Dendritic cell treated with granulocyte-macrophage colony-stimulating factor and Interleukin-4, amounts not matched to agents 40 ng/mL and 50 ng/mL, for 4 days (primary cell): ENCODE measurements at regions not wholly inside any gene's neighbourhood (a gene's known extent, or its start where the extent isn't known, plus 50 kb on each side); places are given as distances from the start of the nearest gene placed in this dataset.

ENCODE experiments used
- H3K27ac Mint-ChIP-seq: one replicate; pipeline ENCODE4 v1.8.0; 2022; ENCODE audit warnings: mild to moderate bottlenecking, mixed read lengths
- H3K27me3 Mint-ChIP-seq: one replicate; pipeline ENCODE4 v1.8.0; 2022; ENCODE audit warnings: mild to moderate bottlenecking, mixed read lengths
- H3K36me3 Mint-ChIP-seq: one replicate; pipeline ENCODE4 v1.8.0; 2022; ENCODE audit warnings: low read depth, mixed read lengths
- H3K4me1 Mint-ChIP-seq: one replicate; pipeline ENCODE4 v1.8.0; 2022; ENCODE audit warnings: low read depth, mixed read lengths
- H3K4me3 Mint-ChIP-seq: one replicate; pipeline ENCODE4 v1.8.0; 2022; ENCODE audit warnings: mild to moderate bottlenecking, moderate library complexity, mixed read lengths
- H3K9me3 Mint-ChIP-seq: one replicate; pipeline ENCODE4 v1.8.0; 2022; ENCODE audit warnings: mixed read lengths
- intact Hi-C: fragments of 100-400 bp; cut with micrococcal nuclease; formaldehyde crosslinking; loops from one replicate; pipeline ENCODE4 v1.15.0; 2022

DNA sequence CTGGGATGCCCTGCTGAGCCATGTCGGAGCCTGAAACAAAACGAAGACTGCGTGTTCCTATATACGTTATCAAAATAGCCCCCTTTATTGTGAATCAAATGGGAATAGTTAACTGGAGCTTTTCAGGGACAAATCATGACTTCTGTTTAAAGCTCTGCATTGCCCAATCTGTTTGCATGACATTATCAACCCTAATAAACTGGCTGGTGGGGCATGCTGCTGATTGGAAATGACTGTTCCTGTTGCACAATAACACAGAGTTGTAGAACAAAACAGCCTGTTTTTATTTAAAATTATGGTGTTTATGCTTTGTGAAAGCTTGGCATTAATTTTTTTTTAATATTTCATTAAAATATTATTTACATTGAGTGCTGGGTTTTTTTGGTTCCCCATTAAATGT lies 215.5 kb downstream of the TMEM167A start:
- intact Hi-C loops = no loop called here
- Mint-ChIP-seq H3K4me1 (no peaks in the 10 kb centered on the region), H3K27me3 (no peaks in the 10 kb centered on the region), H3K27ac (no peak overlapping the region), H3K36me3 (no peaks in the 10 kb centered on the region), H3K9me3 (no peaks in the 10 kb centered on the region), H3K4me3 (no peak overlapping the region)

DNA sequence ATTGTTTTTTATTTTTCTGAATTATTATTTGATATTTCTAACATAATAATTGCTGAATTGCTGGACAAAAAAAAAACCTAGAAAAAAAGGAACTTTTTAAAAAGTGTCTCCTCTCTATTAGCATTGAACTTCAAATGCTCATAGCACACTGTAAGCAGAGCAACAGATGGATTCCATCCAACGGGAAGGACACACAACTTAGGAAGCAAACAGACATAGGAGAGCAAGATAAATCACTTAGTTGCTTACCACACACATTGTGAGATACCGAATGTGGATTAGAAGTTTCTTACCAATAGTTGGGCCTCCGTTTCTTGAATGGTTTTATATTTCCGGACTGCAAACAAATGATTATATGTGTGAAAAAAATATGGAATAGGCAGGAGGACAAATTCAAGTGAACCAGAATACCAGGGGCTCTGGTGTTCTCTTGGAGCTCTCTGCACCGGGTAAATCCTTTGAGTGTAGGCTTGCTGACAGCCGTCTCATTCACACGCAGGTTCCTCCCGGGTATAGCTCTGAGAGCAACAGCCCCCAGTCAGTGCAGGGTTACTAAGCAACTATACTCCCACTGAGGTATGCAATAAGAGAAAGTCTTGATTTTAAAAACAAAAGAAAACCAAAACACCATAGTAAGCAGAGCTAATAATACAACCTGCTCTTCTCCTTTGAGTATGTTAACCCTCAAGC lies 217.6 kb downstream of the TMEM167A start:
- H3K4me3 Mint-ChIP-seq = no peak overlapping the region
- no peaks in the 10 kb centered on the region for H3K36me3 Mint-ChIP-seq
- no peak overlapping the region for H3K27ac Mint-ChIP-seq
- no peaks in the 10 kb centered on the region for H3K9me3 Mint-ChIP-seq
- intact Hi-C loops = no loop called here
- no peaks in the 10 kb centered on the region for H3K27me3 Mint-ChIP-seq
- no peaks in the 10 kb centered on the region for H3K4me1 Mint-ChIP-seq

GRCh38 chr5:82858151-82859025 lies 218.8 kb downstream of the TMEM167A start:
- H3K36me3 Mint-ChIP-seq = no peaks in the 10 kb centered on the region
- H3K27ac Mint-ChIP-seq = no peak overlapping the region
- no peaks in the 10 kb centered on the region for H3K4me1 Mint-ChIP-seq
- no peak overlapping the region for H3K4me3 Mint-ChIP-seq
- H3K27me3 Mint-ChIP-seq = peaks cover 2% of the 10 kb centered on the region
- intact Hi-C loops = no loop called here
- no peaks in the 10 kb centered on the region for H3K9me3 Mint-ChIP-seq

DNA sequence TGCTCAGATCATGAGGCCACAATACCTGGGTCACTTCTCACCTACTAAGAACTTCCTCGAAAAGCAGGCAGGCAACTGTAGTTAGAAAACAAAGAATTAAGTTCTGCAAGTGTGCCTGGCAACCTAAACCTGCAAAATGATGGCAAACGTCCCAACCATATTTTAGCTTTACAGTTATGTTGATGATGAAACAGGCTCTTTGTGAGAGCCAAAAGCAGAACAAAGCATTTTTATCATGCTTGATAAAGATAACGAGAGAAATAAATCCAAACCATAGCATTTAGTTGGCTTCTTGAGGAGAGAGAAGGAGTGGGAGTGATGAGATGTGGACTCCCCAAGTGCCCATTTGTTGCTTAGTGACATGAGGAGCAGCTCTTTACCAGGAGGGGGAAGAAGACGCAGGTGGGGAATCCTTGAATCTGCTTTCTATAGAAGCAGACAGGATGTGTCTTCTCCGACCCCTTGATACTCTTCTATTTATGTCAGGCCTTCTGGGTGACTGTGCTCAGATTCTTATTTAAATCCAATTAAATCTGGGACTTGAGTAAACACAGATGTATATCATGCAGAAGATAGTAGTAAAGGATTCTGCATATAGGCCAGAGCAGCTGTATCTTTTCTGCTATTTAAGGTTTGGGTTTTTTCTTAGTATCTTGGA lies 221.2 kb downstream of the TMEM167A start:
- intact Hi-C loops = no loop called here
- H3K27me3 Mint-ChIP-seq = peaks cover 2% of the 10 kb centered on the region
- H3K4me1 Mint-ChIP-seq = no peaks in the 10 kb centered on the region
- no peaks in the 10 kb centered on the region for H3K9me3 Mint-ChIP-seq
- no peak overlapping the region for H3K4me3 Mint-ChIP-seq
- no peaks in the 10 kb centered on the region for H3K36me3 Mint-ChIP-seq
- H3K27ac Mint-ChIP-seq = no peak overlapping the region

- intact Hi-C loops = no loop called here
- Mint-ChIP-seq H3K27me3 (peaks cover 2% of the 10 kb centered on the region), H3K36me3 (no peaks in the 10 kb centered on the region), H3K9me3 (no peaks in the 10 kb centered on the region), H3K27ac (no peak overlapping the region), H3K4me3 (no peak overlapping the region), H3K4me1 (no peaks in the 10 kb centered on the region)
These were observed 222.2 kb downstream of the TMEM167A start for GRCh38 chr5:82854956-82855355.

DNA sequence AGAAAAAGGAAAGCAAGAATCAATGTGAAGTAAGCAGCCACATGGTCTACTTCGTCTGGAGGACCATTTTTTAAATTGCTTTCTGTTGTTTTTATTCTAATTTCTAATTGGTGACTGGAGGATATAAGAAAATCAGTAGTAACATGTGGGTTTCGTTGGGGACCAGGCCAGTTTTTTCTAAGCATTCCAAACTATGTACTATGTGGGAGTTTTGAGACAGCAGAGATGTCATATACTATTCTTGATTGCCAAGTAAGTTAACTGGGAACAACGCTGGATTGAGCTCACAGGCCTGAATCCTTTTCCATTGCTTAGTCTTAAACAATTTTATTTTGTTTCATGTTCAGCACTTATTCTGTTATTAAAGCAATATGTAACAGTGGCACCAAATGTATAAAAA lies 225.7 kb downstream of the TMEM167A start:
- Mint-ChIP-seq H3K36me3 (no peaks in the 10 kb centered on the region), H3K4me3 (no peak overlapping the region), H3K27me3 (peaks cover 2% of the 10 kb centered on the region), H3K4me1 (no peaks in the 10 kb centered on the region), H3K9me3 (peaks cover 10% of the 10 kb centered on the region), H3K27ac (no peak overlapping the region)
- intact Hi-C loops = no loop called here

DNA sequence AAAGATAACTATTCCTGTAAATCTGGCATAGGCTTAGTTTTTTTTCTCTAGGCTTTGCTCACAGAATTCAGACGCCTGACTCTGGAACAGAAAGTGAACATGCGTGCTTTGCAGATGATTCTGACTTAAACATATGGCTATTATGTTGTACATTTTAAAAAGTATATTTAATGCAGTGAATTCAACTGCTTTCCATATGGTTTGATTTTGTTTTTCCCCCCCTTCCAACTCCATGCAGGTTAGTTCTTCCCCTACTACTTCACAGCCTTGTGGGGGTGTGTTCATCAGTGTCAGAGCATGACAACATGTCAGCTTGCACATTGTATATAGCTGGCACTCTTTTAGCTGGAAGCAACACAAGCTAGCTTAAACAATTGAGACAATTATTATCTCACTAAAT lies 226.8 kb downstream of the TMEM167A start:
- Mint-ChIP-seq H3K36me3 (no peaks in the 10 kb centered on the region), H3K4me3 (no peak overlapping the region), H3K4me1 (no peaks in the 10 kb centered on the region), H3K27ac (no peak overlapping the region), H3K9me3 (peaks cover 10% of the 10 kb centered on the region), H3K27me3 (peaks cover 2% of the 10 kb centered on the region)
- intact Hi-C loops = no loop called here

DNA sequence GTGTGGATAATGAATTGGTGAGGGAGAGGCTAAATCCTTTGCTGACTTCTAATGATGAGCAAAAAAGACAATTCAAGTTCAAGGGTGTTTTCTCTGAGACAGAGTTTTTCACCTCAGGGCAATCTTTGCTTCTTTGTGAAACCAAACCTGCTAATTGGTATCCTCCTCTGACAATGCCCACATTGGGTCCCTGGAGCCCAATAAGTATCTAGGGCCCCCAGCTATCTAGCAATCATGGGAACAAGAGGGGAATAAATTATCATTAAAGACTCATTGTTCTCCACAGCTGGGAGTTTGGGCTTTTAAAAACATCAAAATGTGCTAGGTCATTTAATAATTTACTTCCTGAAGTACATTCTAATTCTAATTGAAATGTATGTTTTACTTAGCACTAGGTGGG lies 227.3 kb downstream of the TMEM167A start:
- H3K27me3 Mint-ChIP-seq = peaks cover 2% of the 10 kb centered on the region
- H3K4me1 Mint-ChIP-seq = no peaks in the 10 kb centered on the region
- peaks cover 10% of the 10 kb centered on the region for H3K9me3 Mint-ChIP-seq
- no peak overlapping the region for H3K27ac Mint-ChIP-seq
- H3K4me3 Mint-ChIP-seq = no peak overlapping the region
- intact Hi-C loops = no loop called here
- no peaks in the 10 kb centered on the region for H3K36me3 Mint-ChIP-seq

DNA sequence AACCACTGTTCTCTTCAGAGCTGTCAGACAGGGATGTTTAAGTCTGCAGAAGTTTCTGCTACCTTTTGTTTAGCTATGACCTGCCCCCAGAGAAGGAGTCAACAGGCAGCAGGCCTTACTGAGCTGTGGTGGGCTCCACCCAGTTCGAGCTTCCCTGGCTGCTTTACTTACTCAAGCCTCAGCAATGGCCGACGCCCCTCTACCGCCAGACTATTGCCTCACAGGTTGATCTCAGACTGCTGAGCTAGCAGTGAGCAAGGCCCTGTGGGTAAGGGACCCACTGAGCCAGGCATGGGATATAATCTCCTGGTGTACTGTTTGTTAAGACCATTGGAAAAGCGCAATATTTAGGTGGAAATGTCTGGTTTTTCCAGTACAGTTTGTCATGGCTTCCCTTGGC lies 229.6 kb downstream of the TMEM167A start:
- Mint-ChIP-seq H3K27me3 (no peaks in the 10 kb centered on the region), H3K4me1 (no peaks in the 10 kb centered on the region), H3K36me3 (no peaks in the 10 kb centered on the region), H3K9me3 (peaks cover 10% of the 10 kb centered on the region), H3K27ac (no peak overlapping the region), H3K4me3 (no peak overlapping the region)
- intact Hi-C loops = no loop called here

DNA sequence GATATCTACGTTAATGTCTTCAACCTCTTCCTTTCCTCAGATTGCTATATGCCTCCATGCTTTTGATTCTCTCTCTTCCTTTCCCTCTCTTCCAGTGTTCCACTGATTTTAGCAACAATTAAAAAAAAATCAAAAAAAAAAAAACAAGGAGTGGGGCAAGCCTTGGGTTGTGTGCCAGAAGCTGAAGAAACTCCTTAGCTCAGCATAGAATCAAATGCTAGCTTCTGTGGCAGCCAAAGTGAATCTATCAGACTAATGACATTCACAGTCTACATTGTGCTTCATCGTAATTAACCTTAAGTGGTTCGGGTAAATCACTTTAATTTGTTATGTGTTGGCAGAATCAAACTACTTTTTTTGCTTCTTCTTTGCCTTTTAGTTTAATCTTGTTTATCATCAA lies 237.3 kb downstream of the TMEM167A start:
- H3K27me3 Mint-ChIP-seq = no peaks in the 10 kb centered on the region
- H3K4me3 Mint-ChIP-seq = no peak overlapping the region
- H3K4me1 Mint-ChIP-seq = no peaks in the 10 kb centered on the region
- intact Hi-C loops = no loop called here
- peaks cover 15% of the 10 kb centered on the region for H3K9me3 Mint-ChIP-seq
- H3K36me3 Mint-ChIP-seq = no peaks in the 10 kb centered on the region
- no peak overlapping the region for H3K27ac Mint-ChIP-seq

DNA sequence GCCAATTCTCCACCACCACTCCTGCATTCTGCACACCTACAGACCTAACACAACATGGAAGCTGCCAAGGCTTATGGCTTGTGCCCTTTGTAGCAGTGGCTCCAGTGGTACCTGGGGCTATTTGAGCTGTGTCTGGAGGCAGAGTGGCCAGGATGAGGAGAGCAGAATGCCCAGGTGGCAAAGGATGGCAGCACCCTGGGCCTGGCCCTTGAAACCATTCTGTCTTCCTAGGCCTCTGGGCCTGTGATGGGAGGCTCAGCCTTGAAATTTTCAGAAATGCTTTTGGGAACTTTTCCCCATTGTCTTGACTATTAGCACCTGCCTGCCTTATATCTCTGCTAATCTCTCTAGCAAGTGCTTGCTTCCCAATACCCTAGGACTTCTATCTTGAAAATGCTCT lies 241.7 kb downstream of the TMEM167A start:
- no peak overlapping the region for H3K27ac Mint-ChIP-seq
- H3K4me1 Mint-ChIP-seq = no peaks in the 10 kb centered on the region
- H3K4me3 Mint-ChIP-seq = no peak overlapping the region
- peaks cover 15% of the 10 kb centered on the region for H3K9me3 Mint-ChIP-seq
- H3K27me3 Mint-ChIP-seq = no peaks in the 10 kb centered on the region
- H3K36me3 Mint-ChIP-seq = no peaks in the 10 kb centered on the region
- intact Hi-C loops = no loop called here

- no peaks in the 10 kb centered on the region for H3K36me3 Mint-ChIP-seq
- no peaks in the 10 kb centered on the region for H3K4me1 Mint-ChIP-seq
- intact Hi-C loops = no loop called here
- no peaks in the 10 kb centered on the region for H3K27me3 Mint-ChIP-seq
- no peak overlapping the region for H3K27ac Mint-ChIP-seq
- peaks cover 15% of the 10 kb centered on the region for H3K9me3 Mint-ChIP-seq
- no peak overlapping the region for H3K4me3 Mint-ChIP-seq
These were observed 243.0 kb downstream of the TMEM167A start for GRCh38 chr5:82834151-82834550.

- Mint-ChIP-seq H3K4me1 (no peaks in the 10 kb centered on the region), H3K27ac (no peak overlapping the region), H3K36me3 (no peaks in the 10 kb centered on the region), H3K27me3 (no peaks in the 10 kb centered on the region), H3K4me3 (no peak overlapping the region), H3K9me3 (peaks cover 15% of the 10 kb centered on the region)
- intact Hi-C loops = no loop called here
These were observed 243.9 kb downstream of the TMEM167A start for GRCh38 chr5:82833277-82833676.

DNA sequence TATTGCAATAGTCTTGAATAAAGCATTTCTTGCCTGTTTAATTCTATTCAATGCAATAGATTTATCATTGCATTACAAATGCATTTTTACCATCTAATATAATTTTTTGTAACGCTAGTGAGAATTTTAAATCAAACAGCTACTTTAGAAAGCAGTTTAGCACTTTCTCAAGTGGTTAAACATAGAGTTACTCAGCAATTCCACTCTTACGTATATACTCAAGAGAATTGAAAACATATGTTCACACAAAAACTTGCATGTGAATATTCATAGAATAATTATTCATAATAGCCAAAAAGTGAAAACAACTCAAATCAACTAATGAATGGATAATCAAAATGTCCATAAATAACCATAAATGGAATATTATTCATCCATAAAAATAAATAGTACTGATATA lies 244.7 kb downstream of the TMEM167A start:
- H3K27me3 Mint-ChIP-seq = no peaks in the 10 kb centered on the region
- H3K36me3 Mint-ChIP-seq = no peaks in the 10 kb centered on the region
- H3K9me3 Mint-ChIP-seq = peaks cover 15% of the 10 kb centered on the region

More for the DNA sequence above, 244.7 kb downstream of the TMEM167A start:
- intact Hi-C loops = no loop called here
- no peak overlapping the region for H3K4me3 Mint-ChIP-seq
- H3K27ac Mint-ChIP-seq = no peak overlapping the region
- H3K4me1 Mint-ChIP-seq = no peaks in the 10 kb centered on the region
